ENCODE measurements at regions not wholly inside any gene's neighbourhood (a gene's known extent, or its start where the extent isn't known, plus 50 kb on each side); places are given as distances from the start of the nearest gene placed in this dataset.

DNA sequence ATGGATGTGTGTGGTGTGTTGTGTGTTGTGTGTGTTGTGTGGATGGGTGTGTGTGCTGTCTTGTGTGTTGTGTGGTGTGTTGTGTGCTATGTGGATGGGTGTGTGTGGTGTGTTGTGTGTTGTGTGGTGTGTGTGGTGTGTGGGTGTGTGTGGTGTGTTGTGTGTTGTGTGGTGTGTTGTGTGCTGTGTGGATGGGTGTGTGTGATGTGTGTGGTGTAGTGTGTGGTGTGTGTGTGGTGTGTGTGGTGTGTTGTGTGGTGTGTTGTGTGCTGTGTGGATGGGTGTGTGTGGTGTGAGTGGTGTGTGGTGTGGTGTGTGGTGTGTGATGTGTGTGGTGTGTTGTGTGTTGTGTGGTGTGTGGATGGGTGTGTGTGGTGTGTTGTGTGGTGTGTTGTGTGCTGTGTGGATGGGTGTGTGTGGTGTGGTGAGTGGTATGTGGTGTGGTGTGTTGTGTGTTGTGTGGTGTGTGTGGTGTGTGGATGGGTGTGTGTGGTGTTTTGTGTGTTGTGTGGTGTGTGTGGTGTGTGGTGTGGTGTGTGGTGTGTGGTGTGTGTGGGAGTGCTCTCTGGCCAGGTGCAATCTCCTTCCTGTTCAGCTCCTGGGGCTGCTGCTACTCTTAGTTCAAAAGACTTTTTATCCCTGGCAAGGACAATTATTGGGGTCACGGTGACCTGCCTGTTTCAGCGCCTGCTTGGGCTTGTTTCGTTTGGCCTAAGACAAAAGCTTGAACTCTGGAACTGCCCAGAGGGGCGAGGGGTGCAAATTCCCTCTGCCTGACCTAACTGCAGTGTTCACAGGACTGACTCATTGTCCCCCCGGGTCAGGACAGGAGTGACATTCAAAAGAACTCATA lies 101.1 kb downstream of the UBIAD1 start:
- no peak for DNase-seq

DNA sequence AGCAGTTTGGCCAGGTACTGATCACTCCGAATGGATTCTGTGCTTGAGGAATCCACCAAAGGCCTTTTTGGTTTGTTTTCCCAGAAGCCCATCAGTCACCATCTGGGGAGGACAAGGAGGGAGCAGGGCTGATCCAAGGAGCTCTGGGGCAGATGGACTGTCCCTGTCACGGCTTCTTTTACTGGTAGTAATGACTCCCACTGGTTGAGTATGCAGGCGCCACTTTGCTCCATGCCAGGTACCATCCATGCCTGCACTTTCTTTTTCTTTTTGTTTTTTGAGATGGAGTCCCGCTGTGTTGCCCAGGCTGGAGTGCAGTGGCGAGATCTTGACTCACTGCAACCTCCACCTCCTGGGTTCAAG lies 101.7 kb downstream of the UBIAD1 start:
- no peak for DNase-seq

DNA sequence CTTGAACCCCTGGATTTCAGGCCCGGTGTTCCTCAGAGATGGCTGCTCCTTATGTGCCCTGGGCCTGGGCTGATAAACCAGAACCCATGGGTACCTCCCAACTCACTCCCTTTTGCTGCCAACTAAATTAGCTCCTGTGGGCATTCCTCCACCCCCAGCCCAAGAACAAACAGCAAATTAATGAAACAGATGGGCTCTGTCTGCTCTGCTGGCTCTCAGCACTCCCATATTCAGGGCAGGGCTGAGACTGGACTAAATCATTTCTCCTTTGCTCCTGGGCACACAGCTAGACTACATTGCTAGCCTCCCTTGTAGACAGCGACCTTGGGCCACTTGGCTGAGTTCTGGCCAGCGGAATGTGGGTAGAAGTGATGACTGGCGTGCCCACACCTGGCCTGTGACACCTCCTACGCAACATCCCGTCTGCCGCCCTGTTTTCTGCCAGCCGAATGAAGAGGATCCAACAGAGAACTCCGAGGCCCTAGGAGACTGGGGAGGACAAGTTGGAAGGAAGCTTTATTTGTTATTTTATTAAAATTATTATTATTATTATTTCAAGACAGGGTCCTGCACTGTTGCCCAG lies 101.9 kb upstream of the DISP3 start:
- DNase-seq, result no peak

DNA sequence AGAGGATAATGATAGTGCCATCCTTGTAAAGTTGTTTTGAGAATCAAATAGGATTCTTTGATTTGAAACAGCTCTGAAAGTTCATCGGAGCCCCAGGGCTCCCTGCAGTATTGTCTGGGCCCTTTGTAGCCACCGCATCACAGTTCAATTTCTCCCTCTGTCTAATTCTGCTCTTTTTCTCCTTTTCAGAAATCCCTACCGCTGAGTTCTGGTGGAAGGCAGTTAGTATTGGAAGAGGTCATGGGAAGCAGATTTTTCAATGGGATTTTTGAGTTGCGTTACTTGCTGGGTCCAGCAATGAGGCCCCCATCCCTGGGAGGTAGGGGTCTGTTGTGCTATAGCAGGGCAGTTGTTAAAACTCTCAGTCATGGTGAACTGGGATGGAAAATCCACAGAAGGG lies 101.0 kb upstream of the DISP3 start:
- DNase-seq, result no peak

DNA sequence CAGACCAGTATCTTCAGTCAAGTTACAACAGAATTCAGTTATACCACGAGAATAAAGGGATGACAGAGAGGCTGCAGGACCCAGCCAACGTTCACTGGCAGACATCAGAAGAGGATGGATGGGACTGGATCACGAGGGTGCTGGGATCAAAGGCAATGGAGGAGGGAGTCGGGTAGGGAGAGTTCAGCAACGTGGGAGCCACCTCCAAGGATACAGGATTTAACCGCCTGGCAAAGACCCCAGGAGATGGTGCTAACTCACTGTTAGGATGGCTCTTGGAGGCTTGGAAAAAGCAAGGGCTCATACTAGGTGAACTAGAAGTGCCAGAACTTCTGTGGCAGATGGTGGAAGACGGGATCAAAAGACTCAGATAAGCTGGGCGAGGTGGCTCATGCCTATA lies 99.1 kb upstream of the DISP3 start:
- no peak for DNase-seq

DNA sequence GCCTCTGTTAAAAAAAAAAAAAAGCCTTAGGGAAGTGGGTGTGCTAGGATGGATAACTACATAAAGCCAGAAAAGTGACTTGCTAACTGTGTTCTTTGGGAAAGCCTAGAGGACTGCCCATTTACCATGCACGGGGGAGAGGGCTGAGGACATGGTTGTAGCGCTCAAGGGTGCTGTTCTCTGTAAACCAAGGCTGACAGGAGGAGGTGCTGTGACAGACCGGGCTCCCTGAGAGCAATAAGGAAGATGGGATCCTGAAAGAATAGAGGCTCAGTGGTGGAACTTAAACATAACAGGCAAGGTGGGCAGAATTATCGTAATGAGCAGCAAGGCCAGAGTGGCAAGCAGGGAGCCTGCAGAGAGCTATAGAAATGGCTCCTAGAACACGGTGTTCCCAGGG lies 98.5 kb upstream of the DISP3 start:
- DNase-seq, result no peak

DNA sequence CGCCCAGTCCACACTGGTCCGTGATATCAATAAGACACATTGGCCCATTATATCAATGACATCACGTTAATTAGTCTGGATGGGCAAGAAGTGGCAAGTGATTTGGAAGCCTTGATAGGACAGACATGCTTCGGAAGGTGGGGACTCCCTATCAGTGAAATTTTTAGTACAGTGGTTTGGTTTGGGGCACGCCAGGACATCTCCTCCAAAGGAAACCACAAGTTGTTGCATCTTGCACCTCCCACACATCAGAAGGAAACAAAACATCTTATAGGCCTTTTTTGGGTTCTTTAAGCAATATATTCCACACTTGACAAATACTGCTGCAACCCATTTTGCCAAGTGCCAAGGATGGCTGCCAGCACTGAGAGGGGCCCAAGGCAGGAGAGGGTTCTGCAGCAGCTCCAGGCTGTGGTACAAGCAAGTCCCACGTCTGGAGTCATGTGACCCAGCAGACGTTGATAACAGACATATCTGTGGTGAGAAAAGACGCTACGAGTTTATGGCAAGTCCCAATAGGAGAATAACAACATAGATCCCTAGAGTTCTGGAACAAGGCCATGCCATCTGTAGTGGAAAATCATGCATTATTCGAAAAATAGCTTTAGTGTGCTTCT lies 95.3 kb upstream of the DISP3 start:
- DNase-seq, result no peak

DNA sequence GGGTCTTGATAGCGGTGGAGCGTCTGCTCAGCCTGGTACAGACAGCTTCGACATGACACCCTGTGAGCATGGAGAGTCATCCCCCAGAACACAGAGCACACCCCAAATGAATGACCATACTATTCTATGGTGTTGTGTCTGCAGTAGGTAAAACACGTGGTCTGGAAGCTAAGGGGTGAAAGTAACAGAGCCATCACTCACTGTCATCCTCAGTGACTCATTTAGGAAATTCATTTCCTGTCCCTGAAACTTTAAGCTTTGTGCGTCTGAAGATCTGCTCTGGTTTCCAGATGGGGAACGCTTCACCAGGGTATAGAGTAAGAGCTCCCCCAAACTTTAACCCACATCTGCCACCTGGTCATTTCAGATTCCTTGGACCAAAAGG lies 94.8 kb upstream of the DISP3 start:
- no peak for DNase-seq

DNA sequence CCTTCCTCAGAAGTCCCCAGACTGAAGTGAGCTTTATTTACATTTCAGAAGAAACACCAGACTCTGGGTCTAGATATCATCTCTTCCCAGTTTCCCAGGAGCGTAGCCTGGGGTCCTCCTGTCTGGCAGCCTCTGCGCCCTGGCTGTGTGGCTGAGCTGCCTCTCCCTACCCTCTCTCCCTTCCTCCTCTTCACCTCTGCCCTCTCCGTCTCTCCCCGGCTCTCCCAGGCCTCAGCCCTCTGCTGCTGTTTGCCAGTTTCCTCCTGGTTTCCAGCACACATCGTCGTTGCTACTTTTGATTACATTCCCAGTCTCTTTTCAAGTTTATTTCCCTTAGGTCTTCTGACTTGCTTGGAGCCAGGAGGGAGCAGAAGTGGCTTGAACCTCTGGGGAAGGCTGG lies 91.1 kb upstream of the DISP3 start:
- DNase-seq, result no peak

DNA sequence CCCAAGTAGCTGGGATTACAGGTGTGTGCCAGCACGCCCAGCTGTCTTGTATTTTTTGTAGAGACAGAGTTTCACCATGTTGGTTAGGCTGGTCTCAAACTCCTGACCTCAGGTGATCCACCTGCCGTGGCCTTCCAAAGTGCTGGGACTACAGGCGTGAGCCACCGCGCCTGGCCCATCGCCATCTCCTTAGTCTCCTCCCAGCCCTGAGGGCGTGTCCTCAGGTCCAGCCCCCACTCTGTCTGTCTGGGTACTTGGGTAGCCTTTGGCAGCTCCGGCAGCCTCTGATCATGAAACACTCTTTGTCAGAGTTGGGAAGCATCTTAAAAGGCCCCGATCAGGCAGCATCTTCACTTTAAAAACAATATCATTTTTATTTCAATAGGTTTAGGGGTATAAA lies 90.3 kb upstream of the DISP3 start:
- DNase-seq, result no peak

DNA sequence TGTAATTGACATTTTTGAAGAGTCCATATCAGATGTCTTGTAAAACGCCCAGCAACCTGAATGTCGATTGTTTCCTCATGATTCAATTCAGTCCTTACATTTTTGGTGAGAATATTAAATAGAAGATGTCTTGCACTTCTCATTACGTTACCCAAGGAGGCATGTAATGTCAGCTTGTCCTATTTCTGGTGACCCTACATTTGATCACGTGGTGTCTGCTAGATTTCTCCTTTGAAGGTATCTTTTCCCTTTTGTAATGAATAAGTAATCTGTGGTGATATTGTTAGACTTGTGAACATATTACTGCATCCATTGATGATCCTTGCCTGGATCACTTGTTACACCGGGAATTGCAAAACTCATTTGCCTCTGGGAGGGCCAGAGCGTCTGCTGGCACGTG lies 87.6 kb upstream of the DISP3 start:
- no peak for DNase-seq

DNA sequence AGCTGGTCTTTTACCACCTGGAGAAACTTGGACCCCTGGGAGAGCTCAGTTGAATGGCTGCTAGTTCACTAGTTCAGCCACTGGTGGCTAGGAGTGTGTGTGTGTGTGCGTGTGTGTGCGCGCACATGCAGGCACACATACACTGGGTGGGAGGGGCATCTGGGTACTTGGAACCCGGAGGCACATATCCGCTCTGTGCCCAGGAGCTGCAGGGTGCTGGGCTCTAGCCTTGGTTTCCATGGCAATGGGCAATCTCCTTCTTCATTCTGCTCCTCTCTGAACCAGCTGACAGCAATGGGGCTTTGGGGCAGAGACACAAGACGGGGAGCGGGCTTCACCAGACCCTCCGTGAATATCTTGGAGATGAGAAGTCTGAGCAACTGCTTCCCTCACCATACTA lies 87.1 kb upstream of the DISP3 start:
- DNase-seq, result no peak

DNA sequence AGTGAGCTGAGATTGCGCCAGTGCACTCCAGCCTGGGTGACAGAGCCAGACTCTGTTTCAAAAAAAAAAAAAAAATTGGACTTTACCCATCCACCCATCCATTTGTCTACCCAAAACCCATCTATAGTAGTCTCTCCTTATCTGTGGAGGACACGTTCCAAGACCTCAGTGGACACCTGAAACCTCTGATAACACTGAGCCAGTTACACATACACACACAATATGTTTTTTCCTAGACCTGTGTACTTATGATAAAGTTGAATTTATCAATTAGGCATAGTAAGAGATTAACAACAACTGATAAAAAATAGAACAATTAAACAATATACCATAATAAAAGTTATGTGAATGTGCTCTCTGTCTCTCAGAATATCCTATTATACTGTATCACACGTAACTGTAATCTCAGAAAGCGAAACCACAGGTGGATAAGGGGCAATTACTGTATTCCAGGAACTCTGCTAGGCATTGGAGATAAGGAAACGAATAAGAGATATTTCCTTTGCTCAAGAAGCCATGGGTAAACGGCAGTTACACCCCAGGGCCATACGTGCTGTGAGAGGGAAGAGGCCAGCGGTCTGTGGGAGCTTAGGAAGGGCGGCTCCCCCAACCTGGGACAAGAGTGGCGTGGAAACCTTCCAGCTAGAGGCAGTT lies 84.2 kb upstream of the DISP3 start:
- DNase-seq, result no peak

DNA sequence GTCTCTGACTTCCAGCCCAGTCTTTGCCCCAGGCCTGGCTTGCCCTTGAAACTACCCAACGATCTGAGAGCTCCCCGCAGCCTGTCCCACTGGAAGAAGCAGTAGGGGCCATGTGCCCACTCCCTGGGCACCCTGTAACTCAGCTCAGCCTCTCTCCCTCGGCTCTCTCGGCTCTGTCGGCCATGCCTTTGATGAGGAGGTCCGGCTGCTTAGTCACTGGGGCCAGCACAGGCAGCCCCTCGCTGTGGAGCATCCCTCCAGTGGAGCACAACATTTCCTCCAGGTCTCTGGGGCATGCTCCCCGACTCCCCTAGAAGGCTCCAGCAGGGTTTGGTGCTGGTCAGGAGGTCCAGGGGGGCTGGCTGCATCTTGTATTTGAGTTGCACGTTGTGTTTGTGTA lies 83.3 kb upstream of the DISP3 start:
- no peak for DNase-seq

DNA sequence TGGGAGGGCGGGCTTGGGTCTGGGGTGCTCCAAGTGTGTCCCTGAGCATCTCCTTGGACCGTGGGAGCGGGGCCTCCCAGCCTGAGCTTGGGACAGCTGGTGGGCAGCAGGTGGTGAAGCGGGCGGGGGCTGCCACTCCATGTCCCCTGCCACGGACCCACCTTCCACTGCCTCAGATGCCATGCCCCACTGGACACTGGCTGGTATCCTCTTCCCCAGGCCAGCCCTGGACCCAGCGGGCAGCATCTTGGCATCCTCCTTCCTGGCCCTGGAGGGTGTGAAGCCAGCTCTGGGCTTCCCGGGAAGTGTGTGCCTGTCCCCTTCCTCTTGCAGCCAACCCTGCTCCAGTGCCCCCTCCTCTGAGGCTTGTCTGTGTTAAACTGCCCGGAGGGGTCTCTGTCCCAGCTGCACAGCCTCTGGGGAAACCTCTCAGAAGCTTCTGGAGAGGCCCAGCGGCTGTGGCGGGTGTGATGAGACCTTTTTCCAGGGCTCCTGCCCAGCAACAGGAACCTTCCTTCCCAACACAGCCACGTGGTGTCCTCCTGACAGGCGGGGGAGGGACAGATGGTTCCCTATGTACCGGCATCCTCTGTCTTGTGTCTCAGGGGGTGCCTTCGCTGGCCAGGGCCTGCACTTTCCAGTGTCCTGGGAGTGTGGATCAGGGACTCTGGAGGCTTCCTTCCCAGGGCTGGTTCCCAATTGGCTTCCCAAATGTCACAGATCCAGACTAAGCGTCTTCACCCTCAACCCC lies 81.6 kb upstream of the DISP3 start:
- no peak for DNase-seq

DNA sequence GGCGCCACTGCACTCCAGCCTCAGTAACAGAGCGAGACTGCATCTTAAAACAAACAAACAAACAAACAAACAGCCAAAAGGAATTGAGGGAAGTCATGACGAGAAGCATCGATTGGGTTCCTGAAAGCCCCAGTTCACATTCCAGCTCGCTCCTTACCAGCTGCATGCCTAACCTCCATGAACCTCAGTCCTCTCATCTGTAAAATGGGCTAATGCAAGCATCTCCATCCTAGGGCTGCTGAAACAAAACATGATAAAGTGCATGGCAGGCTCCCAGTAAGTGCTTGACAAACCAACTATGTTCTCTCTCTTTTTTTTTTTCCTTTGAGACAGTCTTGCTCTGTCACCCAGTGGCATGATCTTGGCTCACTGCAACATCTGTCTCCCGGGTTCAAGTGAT lies 79.7 kb upstream of the DISP3 start:
- DNase-seq, result no peak

DNA sequence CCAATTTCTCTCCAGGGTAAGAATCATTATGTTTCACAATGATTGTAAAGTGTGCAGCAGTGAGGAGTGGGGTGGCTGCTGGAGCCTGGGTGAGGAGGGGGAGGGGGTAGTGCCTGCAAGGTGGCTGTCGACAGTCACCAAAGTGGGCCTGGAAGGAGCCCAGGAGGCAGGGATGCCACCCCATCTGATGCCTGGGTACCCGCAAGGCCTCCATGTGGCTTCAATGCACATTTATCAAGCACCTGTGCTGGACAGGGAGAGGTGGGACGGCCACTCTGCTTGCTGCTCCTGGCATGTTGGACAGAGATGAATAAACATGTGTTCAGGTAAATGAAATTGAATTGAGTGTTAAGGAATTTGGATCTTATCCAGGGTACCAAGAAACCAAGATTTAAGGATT lies 78.8 kb upstream of the DISP3 start:
- no peak for DNase-seq

DNA sequence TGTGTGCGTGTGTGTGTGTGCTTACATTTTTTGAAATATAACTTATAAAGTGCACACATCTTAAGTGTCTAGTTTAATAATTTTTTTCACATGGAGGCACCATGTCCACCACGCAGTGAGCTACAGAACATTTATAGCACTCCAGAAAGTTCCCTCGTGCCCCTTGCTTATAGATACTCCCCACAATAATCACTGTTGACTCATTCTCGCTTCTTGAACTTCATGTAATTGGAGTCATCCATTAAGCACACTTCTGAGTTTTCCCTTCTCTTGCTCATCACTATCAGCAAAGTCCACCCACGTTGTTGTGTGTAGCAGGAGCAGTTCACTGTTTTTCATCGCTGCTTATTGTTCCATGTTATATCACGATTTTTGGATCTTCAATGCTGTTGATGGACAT lies 78.4 kb upstream of the DISP3 start:
- DNase-seq, result no peak

DNA sequence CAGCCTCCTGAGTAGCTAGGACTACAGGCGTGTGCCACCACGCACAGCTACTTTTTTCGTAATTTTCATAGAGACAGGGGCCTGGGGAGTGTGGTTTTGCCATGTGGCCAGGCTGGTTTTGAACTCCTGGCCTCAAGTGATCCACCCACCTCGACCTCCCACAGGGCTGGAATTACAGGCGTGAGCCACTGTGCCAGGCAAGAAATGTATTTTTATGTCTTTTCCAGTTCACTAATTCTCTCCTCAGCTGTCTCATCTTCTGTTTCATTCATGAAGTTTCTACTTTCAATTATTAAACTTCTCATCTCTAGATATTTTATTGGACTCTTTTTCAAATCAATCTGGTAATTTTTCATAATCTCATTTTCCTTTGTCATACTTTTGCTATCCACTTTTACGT lies 72.1 kb upstream of the DISP3 start:
- no peak for DNase-seq

DNA sequence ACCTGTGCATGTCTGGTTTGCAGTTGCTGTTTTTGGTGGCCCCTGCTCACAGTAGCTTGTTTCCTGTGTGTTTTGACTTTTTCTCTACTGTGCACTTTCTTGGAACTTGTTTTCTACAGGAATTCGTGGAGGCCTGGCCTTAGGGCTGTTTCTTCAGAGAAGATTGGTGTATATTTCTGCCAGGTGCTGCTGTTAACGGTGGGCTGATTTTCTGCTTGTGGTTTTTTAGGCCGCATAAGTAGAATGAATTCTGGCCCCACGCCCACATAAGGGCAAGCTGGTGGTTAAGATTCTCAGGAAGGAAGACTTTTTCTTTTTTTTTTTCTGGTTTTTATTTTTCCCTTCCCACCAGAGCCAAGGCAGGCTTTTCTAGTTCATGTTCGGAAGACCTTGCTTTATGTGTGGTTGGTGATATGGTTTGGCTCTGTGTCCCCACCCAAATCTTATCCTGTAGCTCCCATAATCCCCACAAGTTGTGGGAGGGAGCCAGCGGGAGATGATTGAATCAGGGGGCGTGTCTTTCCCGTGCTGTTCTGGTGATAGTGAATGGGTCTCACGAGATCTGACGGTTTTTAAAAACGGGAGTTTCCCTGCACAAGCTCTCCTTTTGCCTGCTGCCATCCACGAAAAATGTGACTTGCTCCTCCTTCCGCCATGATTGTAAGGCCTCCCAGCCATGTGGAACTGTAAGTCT lies 71.5 kb upstream of the DISP3 start:
- DNase-seq, result no peak

DNA sequence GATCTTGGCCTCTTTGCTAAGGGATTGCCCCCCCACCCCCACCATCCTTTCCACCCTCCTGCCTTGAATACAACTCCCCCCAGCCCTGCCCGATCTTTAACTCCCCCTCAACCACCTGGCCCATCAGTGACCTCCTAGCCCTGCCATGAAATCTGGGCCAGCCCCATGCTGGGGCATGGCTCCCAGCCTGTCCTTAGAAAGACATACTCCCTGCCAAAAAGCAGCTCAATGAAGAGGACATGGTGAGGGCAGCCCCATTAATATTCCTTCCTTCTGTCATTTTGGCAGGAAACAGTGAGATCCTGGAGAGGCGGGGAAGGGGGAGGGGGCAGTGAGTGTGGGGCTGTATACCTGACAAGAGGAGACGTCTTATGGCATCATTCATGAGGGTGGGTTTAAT lies 66.8 kb upstream of the DISP3 start:
- DNase-seq, result no peak

DNA sequence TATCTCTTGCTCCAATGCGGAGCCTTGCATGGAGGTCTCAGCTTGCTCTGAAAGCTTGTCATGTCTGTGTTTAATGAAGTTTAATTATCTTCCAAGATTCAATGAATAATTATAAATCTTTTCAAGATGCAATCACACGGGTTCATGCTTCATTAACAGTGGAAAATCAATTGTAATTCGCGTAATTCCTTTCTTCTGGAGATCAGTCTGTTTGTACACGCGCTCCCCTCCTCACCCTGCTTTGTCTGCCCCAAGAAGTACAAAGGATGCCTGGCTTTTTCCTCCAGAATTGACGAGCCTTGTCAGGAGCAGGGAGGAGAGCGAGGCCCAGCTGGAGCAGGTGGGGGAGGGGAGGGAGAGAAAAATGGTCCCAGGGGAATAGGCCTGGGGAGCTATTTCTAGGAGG lies 65.0 kb upstream of the DISP3 start:
- no peak for DNase-seq
